HG02943 (cell line): ENCODE measurements at regions not wholly inside any gene's neighbourhood (a gene's known extent, or its start where the extent isn't known, plus 50 kb on each side); places are given as distances from the start of the nearest gene placed in this dataset.

Source experiments
- ATAC-seq: cut with Tn5 transposase; IDR thresholded peaks from one replicate; pipeline ENCODE4 v1.9.1; 2021; ENCODE audit warnings: mild to moderate bottlenecking, low read depth, moderate library complexity; ENCODE audit not compliant: unreplicated experiment

DNA sequence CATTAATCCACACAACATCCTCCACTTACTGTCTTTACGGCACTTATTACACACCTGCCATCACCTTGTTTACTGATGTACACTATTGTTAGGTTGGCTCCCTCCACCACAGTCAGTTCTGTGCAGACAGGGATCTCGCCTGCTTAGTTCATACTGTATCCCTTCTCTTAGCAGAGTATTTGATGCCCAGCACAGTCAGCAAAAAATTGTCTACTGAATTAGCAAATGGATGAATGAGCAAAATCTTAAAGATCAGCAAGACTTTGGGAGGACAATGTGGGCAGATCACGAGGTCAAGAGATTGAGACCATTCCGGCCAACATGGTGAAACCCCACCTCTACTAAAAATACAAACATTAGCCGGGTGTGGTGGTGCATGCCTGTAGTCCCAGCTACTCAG lies 109.8 kb upstream of the ATXN1 start:
- ATAC-seq, result no peak

DNA sequence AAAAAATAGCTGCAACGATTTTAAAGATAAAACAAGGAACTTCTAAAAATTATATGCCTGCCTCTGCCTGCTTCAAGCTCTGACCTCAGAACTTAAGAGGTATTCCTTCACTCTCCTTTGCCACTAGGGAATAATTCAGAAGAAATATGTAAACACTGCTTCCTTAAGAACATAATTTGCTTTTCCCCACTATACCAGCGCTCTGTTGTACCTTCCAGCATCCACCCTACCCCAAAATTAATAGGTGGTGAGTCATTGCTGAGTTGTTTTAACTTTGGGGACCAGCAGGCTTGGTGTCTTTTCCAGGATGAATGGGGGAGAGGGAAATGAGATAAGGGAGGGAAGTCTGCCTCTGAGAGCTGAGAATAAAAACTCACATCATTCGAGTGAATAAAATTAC lies 107.7 kb upstream of the ATXN1 start:
- no peak for ATAC-seq

DNA sequence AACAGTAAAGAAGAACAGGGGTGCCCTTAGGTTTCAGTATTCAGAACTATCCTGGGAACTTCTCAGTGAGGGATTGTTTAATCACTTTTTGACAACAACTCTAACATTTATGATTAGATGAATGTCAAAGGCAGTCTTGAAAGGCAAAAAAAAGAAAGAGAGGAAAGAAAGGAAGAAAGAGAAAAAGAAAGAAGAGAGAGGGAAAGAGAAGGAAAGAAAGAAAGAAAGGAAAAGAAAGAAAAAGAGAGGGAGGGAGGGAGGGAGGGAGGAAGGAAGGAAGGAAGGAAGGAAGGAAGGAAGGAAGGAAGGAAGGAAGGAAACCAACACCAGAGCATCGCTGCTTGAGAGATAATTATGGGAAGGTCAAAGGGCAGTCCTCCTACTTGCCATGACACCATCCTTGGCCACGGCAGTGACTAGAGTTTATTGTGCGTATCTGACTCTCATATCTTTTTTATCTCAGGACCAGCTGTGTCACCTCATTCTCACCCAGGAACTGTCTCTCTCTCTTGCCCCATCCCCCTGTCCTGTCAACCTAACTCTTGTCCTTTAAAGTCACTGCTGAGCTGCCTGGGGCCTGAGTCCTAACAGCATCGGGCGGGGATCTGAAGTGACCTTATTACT lies 96.8 kb upstream of the ATXN1 start:
- no peak for ATAC-seq

DNA sequence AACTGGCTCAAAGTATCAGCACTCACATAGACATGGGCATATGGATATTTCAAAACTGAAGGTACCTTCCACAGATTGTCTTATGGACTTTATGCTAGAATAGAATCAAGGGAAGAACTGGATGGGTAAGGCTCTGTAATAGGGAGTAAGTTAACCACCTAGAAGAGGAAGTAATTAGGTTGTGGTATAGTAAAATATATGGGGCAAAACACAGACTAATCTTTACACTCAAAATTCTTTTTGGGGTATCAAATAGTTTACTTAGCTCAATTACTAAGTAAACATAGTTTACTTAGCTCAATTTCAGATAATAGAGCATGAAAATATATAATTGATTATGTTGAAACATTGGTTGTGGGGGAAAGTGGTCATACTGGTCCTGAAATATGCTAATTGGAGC lies 94.2 kb upstream of the ATXN1 start:
- ATAC-seq, result no peak

DNA sequence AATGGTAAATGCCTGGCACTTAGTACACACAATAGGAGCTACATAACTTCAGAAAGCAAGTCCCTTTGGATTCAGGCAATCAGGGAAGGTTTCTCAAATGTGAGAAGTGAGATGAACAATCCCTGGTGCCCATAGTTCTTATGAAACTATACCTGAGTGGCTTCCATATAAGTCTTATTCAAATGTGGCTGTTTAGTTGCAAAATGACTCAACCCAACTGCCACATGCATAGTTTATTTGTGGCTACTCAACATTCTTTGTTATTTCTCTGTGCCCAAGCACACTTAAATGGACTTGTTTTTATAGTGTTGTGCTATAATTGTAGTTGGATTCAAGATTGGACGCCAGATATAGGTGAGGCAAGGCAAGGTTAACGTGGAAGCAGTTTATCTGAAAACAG lies 93.7 kb upstream of the ATXN1 start:
- peak; percentile 85 for ATAC-seq

DNA sequence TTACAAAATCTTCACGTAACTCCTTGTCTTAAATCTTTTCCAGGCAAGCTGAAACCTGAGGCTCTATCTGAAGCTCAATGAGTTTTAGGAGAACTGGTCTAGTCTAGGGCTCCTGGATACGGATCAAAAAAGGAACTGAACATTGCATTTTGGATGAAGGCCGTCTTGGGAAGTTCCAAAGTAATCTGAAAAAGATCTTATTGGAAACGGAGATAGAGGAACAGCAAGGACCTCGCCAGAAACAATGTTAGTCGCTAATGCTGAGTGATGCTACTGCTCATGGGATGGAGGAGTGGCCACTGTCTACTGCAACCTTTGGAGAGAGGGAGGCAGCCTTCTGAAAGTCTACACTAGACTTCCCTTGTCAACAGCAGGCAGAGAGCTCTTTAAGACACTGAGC lies 91.4 kb upstream of the ATXN1 start:
- no peak for ATAC-seq

DNA sequence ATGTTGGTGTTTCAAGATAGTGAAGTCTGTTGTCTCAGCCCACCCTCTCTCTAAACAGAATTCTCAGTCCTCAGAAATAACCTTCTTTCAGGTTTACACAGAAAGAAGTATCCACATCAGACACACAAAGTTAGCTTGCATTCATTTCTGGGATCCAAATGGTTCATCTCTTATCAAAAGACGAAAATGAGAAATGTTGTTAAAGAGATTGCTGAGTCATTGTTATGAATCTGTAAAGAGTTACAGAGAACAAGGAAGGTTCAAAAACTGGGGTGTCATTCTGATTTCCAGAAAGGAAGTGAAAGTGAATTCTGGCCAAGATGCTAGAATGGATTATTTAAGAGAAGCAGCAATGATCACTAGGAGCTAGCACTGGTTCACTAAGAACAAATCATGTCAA lies 90.5 kb upstream of the ATXN1 start:
- ATAC-seq, result no peak

DNA sequence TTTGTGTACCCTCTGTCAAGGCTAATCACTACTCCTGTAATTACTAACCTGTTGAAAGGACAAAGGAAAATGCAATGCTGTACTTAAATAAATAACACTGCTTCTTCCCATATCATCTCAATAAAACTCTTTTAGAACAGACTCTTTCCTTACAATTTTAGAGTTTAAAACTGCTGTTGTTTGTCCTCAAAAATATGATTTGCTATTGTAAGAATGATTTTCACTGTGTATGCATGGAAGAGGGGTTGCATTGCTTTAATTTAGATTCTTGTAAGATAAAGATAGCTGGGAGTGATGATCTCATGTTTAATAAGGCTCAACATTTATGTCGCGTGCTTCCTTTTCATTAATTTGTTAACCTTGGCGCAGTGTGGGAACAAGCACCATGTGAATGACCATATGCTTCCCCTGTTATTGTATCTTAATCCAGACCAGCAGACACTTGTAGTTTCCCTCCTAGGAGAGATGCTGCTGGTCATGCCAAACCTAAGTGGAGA lies 89.8 kb upstream of the ATXN1 start:
- ATAC-seq, result no peak

DNA sequence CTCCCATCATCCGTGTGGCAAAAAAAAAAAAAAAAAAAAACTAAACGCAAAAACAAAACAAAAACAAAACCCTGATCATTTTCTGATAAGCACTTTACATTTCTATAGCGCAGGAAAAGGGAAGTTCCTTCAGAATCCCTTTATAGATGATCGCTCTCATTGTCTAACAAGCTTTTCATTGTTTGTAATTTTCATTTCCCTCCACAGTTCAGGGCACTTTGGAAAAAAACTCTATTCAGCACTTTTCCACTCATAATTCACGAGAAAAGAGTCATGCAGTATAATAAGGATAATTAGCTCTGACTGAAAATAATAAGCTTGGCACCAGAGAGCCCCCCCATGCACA lies 89.4 kb upstream of the ATXN1 start:
- no peak for ATAC-seq

DNA sequence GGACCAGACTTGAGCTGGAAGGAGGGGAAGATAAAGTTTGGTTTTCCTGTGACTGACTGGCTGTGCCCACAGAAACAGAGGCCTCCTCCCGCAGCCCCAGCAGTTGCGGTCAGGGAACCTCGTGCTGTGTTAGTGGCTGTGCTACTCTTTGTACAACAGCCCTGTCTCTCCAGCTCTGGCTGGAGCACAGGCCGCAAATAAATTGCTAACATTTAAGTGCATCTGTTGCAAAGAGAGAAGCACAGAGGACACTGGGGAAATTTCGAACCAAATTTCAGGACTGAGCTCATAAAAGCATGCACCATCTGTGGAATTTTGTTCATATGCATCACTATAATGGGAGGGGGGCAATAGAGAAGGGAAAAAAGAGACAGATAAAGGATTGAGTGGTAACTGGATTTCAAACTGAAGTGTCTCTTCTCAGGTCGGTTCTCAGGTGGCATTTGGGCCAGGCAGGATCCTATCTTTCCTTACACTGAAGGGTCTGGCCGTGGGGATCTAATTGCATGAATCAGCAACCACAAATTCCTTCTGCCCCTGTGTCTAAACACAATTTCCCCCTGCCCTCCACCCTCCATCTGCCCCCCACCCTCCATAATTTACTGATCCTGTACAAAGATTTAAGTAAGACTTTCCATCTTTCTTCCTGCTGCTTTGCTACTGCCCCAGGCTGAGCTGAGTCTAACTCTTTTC lies 88.9 kb upstream of the ATXN1 start:
- no peak for ATAC-seq

DNA sequence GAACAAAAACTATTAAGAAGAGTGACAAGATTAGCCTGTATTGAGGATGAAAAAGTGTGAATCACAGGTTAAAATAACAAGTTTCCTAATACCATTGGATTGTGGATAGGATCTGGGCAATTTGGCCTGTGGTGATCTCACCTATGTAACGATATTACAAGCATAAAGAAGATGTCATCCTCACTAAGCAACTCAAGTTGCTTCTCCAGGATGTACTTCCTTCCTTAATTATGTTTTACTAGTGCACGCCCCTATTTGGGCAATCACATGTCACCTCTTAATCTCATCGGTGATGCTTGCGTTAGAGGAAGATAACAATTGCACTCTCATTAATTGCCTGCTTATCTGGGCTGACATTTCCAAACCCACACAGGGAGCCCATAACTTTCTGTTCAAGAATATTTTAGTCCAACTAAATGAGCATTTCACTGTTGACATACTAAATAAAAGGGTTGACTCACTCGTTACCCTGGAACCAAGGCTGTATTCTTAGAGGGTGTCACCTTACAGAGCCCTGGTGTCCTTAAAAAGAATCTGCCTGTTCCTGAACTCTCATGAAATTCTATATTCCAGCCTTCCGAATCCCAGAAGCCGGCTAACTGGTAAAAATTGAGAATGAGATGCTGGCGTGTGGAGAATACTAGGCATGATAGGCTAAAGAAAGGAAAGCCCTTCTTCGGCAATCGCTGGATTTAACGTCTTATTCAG lies 88.2 kb upstream of the ATXN1 start:
- ATAC-seq, result no peak

DNA sequence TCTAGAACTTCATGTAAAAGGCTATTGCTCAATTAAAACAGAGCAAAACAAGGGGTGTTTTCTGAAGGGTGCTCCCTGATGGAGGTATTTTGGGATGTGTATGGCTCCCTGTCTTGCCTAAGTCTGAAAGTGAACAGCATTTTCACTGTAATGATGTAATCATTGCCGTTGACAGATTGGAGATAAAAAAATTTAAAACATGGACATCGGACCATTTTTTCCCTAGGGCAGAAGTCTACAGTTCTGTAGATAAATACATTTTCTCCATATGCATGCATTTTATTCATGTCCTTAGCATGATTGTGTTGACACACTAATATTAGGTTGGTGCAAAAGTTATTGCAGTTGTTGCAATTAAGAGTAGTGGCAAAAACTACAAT lies 85.1 kb upstream of the ATXN1 start:
- ATAC-seq, result no peak

DNA sequence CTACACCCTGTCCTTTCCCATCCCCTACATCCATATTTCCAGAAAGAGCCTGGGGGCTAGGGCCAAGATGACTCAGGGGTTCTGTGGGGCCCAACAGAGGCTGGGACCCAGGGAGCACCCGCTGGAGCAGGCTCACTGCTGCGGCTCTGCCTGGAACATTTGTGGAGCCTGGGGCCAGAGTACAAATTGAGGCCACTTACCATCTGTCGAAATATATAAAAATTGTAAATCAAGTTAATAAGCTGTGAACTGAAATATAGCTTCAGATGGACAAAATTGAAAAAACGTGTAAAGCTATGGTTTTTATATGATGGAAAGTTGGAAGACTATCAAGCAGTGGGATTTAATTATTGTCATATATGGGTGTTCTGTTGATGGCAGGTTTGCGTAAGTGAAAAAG lies 82.9 kb upstream of the ATXN1 start:
- ATAC-seq, result no peak

DNA sequence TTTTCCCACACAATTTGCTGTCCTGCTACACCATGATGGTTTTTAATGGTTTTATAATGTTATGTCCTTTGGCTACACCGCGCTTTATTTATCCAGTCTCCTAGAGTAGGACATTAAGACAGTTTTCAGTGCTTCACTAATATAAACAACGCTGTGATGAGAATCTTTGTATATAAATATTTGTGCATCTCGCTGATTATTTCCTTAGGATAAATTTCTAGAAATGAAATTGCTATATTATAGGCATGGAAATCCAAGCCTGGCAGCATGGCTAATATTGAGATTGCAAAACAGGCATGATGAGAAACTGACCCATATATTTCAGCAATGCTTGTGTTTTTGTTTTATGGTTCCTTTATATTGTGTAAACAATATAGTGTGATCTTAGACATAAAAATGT lies 81.4 kb upstream of the ATXN1 start:
- no peak for ATAC-seq

DNA sequence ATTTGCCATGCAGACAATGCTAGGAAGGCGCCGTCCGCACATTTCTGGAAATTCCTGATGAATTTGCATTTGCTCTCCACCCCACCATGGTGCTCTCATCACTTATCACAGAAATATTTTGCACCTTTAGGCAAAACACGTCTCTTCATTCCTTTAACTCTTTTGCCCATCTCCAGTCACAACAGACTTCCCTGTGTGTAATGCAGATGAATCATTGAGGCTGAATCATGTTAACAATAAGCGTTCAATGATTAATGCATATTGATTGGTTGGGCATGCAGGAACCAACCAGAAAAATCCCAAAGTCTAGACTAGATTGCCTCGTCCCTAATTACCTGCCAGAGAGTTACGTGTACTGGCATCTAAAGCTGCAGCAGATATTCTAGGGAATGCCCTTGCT lies 80.0 kb upstream of the ATXN1 start:
- no peak for ATAC-seq

DNA sequence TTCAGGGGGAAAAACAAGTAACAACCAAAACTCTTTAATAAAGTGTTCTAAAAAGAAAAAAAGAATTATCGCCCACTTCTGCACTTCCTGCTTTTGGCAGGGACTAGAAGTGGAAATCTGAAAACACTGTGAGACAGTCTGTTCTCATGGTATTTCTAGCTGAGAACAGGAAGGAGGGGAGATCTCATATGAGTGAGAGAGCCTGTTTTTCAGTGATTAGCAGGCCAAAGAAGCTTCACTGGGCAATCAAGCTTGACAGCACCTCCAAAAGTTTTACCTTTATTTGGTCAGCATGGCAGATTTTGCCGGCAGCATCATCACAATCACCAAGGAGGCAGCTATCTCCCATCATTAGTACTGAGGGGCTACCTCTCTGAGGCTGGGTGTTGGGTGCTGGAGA lies 79.5 kb upstream of the ATXN1 start:
- no peak for ATAC-seq

DNA sequence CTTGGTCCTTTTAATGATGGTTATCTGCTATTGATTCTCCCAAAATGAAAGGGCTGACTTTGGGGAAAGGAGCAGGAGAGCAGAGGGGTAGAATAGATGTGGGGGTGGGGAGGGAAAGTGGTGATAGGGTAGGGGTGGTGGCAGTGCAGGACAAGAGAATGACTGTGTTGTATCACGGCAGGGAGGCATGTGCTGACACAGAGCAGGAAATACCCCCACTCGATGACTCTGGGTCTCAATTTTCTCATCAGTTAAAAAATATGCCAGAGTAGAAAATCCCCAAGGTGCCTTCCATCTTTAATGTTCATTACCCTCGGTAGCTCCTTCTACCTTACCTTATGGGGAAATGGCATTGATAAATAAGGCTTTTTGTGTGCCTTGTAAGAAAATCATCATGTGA lies 79.0 kb upstream of the ATXN1 start:
- no peak for ATAC-seq

DNA sequence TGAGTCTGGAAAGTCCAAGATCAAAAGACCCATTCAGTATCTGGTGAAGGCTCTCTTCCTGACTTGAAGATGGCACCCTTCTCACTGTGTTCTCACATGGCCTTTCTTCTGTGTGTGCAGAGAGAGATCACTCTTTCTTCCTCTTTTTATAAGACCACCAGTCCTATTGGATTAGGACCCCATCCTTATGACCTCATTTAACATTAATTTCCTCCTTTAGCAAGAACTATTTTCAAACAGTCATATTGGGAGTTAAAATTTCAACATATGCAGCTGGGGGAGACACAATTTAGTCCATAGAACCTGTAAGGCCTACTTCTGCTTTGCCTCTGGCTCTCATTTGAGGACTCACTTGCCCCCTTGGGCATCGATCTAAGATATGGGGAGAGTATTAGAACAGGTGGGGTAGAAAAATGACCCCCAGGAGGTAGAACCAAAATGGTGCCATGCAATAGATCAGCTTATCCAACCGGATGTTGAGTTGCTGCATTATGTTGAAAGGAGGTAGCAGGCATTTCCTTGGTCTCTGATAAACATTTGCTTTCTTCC lies 78.4 kb upstream of the ATXN1 start:
- ATAC-seq, result no peak

DNA sequence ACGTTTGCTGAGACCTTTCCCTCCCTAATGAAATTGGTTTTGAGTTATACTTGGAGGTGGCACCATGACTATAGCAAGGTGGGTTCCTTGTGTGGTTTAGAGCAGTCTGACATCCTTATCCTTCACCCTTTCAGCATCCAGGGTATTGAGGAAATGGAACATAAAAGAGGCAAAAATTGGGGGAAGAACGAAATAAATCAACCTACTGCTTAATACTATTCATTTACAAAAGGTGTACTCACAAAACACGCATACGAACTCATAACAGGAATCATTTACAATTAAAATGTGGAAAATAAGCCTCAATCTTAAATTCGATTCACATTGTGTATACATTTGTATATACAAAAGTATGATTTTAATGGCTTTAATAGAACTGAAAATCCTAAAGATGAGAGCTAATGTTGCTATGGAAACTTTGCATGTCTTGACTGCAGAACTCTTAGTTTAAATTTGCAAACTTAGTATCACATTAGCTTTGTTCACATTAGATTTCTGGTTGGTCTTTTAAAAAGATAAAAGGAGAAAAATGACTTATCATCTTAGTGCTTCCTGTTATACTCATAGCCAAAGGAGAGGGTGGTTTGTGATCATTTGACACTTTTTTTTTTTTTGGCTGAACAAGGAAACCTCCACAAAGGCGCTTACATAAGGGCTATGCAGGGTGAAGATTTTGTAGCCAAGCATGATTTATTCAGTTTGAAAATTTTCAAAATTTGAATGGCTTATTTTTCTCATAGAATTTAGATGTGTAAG lies 76.1 kb upstream of the ATXN1 start:
- no peak for ATAC-seq

DNA sequence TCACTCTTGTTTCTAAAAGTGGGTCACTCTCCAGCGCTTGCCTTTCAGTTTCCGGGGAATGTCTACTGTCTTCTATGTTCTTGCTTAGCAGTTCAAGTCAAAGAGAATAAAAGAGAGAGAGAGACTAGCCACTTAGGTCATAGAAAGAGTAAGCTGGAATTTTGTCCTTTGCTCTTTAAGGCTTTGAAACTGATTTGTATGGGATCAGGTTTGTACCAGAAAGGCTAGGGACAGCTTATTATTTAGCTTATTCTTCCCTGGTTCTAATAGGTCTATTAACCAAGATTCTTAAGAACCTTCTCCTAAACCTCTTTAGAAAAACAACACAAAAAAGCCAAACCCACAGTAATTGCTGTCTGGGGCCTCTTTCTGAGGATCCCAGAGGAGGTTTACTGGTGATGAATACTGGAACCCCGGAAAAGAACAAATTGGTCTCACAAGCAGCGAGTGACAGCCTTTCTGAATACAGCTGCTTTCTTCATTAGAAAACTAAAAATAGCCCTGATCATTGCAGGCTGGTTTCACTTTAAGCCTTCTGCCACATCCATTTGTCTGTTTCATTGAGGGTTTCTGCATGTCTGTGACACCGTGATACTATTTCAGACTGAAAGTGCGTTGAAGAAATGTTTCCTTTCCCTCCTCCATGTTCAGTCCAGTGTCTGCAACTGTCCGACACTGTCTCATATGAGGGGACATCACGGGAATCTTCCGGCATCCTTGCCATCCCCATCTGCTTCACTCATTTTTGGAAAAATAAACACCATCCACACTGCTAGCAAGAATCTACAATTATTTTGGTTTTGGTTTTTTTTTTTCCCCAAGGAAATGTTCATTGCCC lies 75.1 kb upstream of the ATXN1 start:
- peak; percentile 79 for ATAC-seq
